HUES48 (cell line): ENCODE measurements at regions not wholly inside any gene's neighbourhood (a gene's known extent, or its start where the extent isn't known, plus 50 kb on each side); places are given as distances from the start of the nearest gene placed in this dataset.
"Not testable (repeated sequence)": the region's sequence is repeated elsewhere in the genome, so short reads cannot be mapped to it uniquely, and the experiment has no call there.

ENCODE experiments used
- H3K27ac ChIP-seq: one replicate; pipeline ENCODE4 v1.7.0; 2013; ENCODE audit warnings: low read depth, low read length, inconsistent platforms
- H3K27me3 ChIP-seq: 2 replicates; pipeline ENCODE4 v1.6.1; 2013; ENCODE audit warnings: mild to moderate bottlenecking, low read length; ENCODE audit not compliant: control insufficient read depth, insufficient read depth
- H3K36me3 ChIP-seq: 2 replicates; pipeline ENCODE4 v1.6.1; 2013; ENCODE audit warnings: low read length; ENCODE audit not compliant: control insufficient read depth, insufficient read depth
- H3K4me1 ChIP-seq: 2 replicates; pipeline ENCODE4 v1.6.1; 2013; ENCODE audit warnings: mild to moderate bottlenecking, low read length; ENCODE audit not compliant: control insufficient read depth, insufficient read depth
- H3K4me3 ChIP-seq: 2 replicates; pipeline ENCODE4 v1.5.1; 2013; ENCODE audit warnings: mild to moderate bottlenecking, low read depth, low read length
- H3K9ac ChIP-seq: 2 replicates; pipeline ENCODE4 v1.6.1; 2013; ENCODE audit warnings: mild to moderate bottlenecking, low read depth, low read length, moderate library complexity
- H3K9me3 ChIP-seq: 2 replicates; pipeline ENCODE4 v1.6.1; 2013; ENCODE audit warnings: low read length; ENCODE audit not compliant: control insufficient read depth, insufficient read depth

GRCh38 chr7:97234494-97234893, 117.0 kb downstream of the SDHAF3 start:
- H3K9me3 ChIP-seq: peaks cover 16% of the 10 kb centered on the region; the same call in 1 of the 2 replicates
- H3K9ac ChIP-seq, H3K27ac ChIP-seq, H3K4me1 ChIP-seq, H3K4me3 ChIP-seq, H3K36me3 ChIP-seq, H3K27me3 ChIP-seq: not testable (repeated sequence)

- Histone ChIP-seq H3K27me3 (no peaks in the 10 kb centered on the region), H3K9me3 (peaks cover 7% of the 10 kb centered on the region; the same call in 1 of the 2 replicates), H3K4me3 (no peak overlapping the region), H3K36me3 (no peaks in the 10 kb centered on the region), H3K9ac (no peak overlapping the region), H3K27ac (no peak overlapping the region), H3K4me1 (no peaks in the 10 kb centered on the region)
Measured at GRCh38 chr7:97246317-97246716, 128.8 kb downstream of the SDHAF3 start.

- not testable (repeated sequence) for H3K36me3 ChIP-seq, H3K27ac ChIP-seq, H3K4me1 ChIP-seq, H3K4me3 ChIP-seq, H3K27me3 ChIP-seq, H3K9ac ChIP-seq, H3K9me3 ChIP-seq
Measured at GRCh38 chr7:97258187-97258586, 140.7 kb downstream of the SDHAF3 start.

- Histone ChIP-seq H3K36me3 (no peaks in the 10 kb centered on the region), H3K27ac (peak overlapping the region; percentile 68), H3K9me3 (no peaks in the 10 kb centered on the region), H3K4me1 (peaks cover 21% of the 10 kb centered on the region), H3K27me3 (no peaks in the 10 kb centered on the region), H3K9ac (no peak overlapping the region), H3K4me3 (no peak overlapping the region)
Measured at GRCh38 chr7:97269741-97270140, 152.2 kb downstream of the SDHAF3 start.

- H3K27ac ChIP-seq: peak overlapping the region; percentile 68
- H3K9me3 ChIP-seq: no peaks in the 10 kb centered on the region
- H3K27me3 ChIP-seq: no peaks in the 10 kb centered on the region
- peaks cover 21% of the 10 kb centered on the region for H3K4me1 ChIP-seq
- H3K36me3 ChIP-seq: no peaks in the 10 kb centered on the region
- H3K9ac ChIP-seq: no peak overlapping the region
- H3K4me3 ChIP-seq: no peak overlapping the region
Measured at GRCh38 chr7:97270280-97270679, 152.8 kb downstream of the SDHAF3 start.

GRCh38 chr7:97271619-97272018, 154.1 kb downstream of the SDHAF3 start:
- Histone ChIP-seq H3K36me3 (no peaks in the 10 kb centered on the region), H3K4me3 (no peak overlapping the region), H3K27ac (no peak overlapping the region), H3K4me1 (peaks cover 21% of the 10 kb centered on the region), H3K27me3 (no peaks in the 10 kb centered on the region), H3K9ac (no peak overlapping the region), H3K9me3 (no peaks in the 10 kb centered on the region)

- Histone ChIP-seq H3K36me3 (no peaks in the 10 kb centered on the region), H3K27ac (no peak overlapping the region)
Measured at GRCh38 chr7:97272237-97272975, 154.9 kb downstream of the SDHAF3 start.

GRCh38 chr7:97275475-97275874, 158.0 kb downstream of the SDHAF3 start:
- no peaks in the 10 kb centered on the region for H3K36me3 ChIP-seq
- H3K9me3 ChIP-seq: no peaks in the 10 kb centered on the region
- H3K9ac ChIP-seq: no peak overlapping the region
- H3K27ac ChIP-seq: no peak overlapping the region
- peaks cover 12% of the 10 kb centered on the region for H3K4me1 ChIP-seq
- H3K4me3 ChIP-seq: no peak overlapping the region
- no peaks in the 10 kb centered on the region for H3K27me3 ChIP-seq

More at GRCh38 chr7:97272237-97272975, 154.9 kb downstream of the SDHAF3 start:
- Histone ChIP-seq H3K27me3 (no peaks in the 10 kb centered on the region), H3K9ac (no peak overlapping the region), H3K9me3 (no peaks in the 10 kb centered on the region), H3K4me3 (no peak overlapping the region), H3K4me1 (peaks cover 21% of the 10 kb centered on the region)

GRCh38 chr7:97280950-97281349, 163.5 kb downstream of the SDHAF3 start:
- H3K4me1 ChIP-seq: peaks cover 13% of the 10 kb centered on the region
- H3K9me3 ChIP-seq: no peaks in the 10 kb centered on the region
- no peak overlapping the region for H3K27ac ChIP-seq
- H3K9ac ChIP-seq: no peak overlapping the region
- no peaks in the 10 kb centered on the region for H3K36me3 ChIP-seq
- H3K27me3 ChIP-seq: no peaks in the 10 kb centered on the region
- H3K4me3 ChIP-seq: no peak overlapping the region

- H3K4me3 ChIP-seq: no peak overlapping the region
- no peak overlapping the region for H3K27ac ChIP-seq
- no peaks in the 10 kb centered on the region for H3K27me3 ChIP-seq
- H3K36me3 ChIP-seq: no peaks in the 10 kb centered on the region
- peaks cover 13% of the 10 kb centered on the region for H3K4me1 ChIP-seq
- no peak overlapping the region for H3K9ac ChIP-seq
- no peaks in the 10 kb centered on the region for H3K9me3 ChIP-seq
Measured at GRCh38 chr7:97285348-97285747, 167.8 kb downstream of the SDHAF3 start.

- no peaks in the 10 kb centered on the region for H3K4me1 ChIP-seq
- no peak overlapping the region for H3K4me3 ChIP-seq
- H3K27me3 ChIP-seq: no peaks in the 10 kb centered on the region
- H3K36me3 ChIP-seq: no peaks in the 10 kb centered on the region
- H3K27ac ChIP-seq: no peak overlapping the region
- no peaks in the 10 kb centered on the region for H3K9me3 ChIP-seq
- no peak overlapping the region for H3K9ac ChIP-seq
Measured at GRCh38 chr7:97293031-97293430, 175.5 kb downstream of the SDHAF3 start.
